ENCODE measurements at regions not wholly inside any gene's neighbourhood (a gene's known extent, or its start where the extent isn't known, plus 50 kb on each side); places are given as distances from the start of the nearest gene placed in this dataset.

GRCh38 chr5:125416055-125416454 lies 669.6 kb upstream of the ZNF608 start:
- Histone ChIP-seq H3K27me3 (ENCODE audit: control insufficient read depth in 1 of 2, insufficient read depth in 2 of 2, low read length in 2 of 2) (no peaks in the 10 kb centered on the region), H3K36me3 (ENCODE audit: control insufficient read depth in 2 of 2, insufficient read depth in 2 of 2, low read length in 2 of 2) (no peaks in the 10 kb centered on the region), H3K9ac (ENCODE audit: low read length in 2 of 2) (no peak overlapping the region), H3K27ac (ENCODE audit: low read length) (no peak overlapping the region), H3K4me3 (ENCODE audit: low read length in 2 of 2) (no peak overlapping the region), H3K4me1 (ENCODE audit: control insufficient read depth, insufficient read depth, low read length) (peaks cover 20% of the 10 kb centered on the region), H3K9me3 (ENCODE audit: control insufficient read depth in 2 of 2, low read length in 2 of 2) (no peaks in the 10 kb centered on the region)

GRCh38 chr5:125421006-125421405 lies 674.6 kb upstream of the ZNF608 start:
- H3K9me3 ChIP-seq (ENCODE audit: control insufficient read depth in 2 of 2, low read length in 2 of 2) = no peaks in the 10 kb centered on the region
- H3K27ac ChIP-seq (ENCODE audit: low read length) = no peak overlapping the region
- no peaks in the 10 kb centered on the region for H3K27me3 ChIP-seq (ENCODE audit: control insufficient read depth in 1 of 2, insufficient read depth in 2 of 2, low read length in 2 of 2)
- no peak overlapping the region for H3K4me3 ChIP-seq (ENCODE audit: low read length in 2 of 2)
- no peaks in the 10 kb centered on the region for H3K4me1 ChIP-seq (ENCODE audit: control insufficient read depth, insufficient read depth, low read length)
- H3K36me3 ChIP-seq (ENCODE audit: control insufficient read depth in 2 of 2, insufficient read depth in 2 of 2, low read length in 2 of 2) = no peaks in the 10 kb centered on the region
- H3K9ac ChIP-seq (ENCODE audit: low read length in 2 of 2) = no peak overlapping the region

DNA sequence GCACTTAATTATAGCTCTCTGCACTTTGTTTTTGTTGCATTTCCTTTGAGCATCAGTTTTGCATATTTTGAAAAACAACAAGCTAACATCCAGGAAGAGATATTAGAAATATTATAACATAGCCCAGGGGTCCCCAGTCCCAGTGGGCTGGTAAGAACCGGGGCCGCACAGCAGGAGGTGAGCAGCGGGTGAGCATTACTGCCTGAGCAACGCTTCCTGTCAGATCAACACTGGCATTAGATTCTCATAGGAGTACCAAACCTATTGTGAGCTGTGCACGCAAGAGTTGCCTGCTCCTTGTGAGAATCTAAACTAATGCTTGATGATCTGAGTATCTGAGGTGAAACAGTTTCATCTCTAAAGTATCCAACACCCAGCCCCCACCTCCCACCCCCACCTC lies 675.9 kb upstream of the ZNF608 start:
- Histone ChIP-seq H3K9me3 (ENCODE audit: control insufficient read depth in 2 of 2, low read length in 2 of 2) (no peaks in the 10 kb centered on the region), H3K36me3 (ENCODE audit: control insufficient read depth in 2 of 2, insufficient read depth in 2 of 2, low read length in 2 of 2) (no peaks in the 10 kb centered on the region), H3K27me3 (ENCODE audit: control insufficient read depth in 1 of 2, insufficient read depth in 2 of 2, low read length in 2 of 2) (no peaks in the 10 kb centered on the region), H3K27ac (ENCODE audit: low read length) (no peak overlapping the region), H3K4me3 (ENCODE audit: low read length in 2 of 2) (no peak overlapping the region), H3K9ac (ENCODE audit: low read length in 2 of 2) (no peak overlapping the region), H3K4me1 (ENCODE audit: control insufficient read depth, insufficient read depth, low read length) (no peaks in the 10 kb centered on the region)

GRCh38 chr5:125424402-125425141 lies 678.1 kb upstream of the ZNF608 start:
- H3K9me3 ChIP-seq (ENCODE audit: control insufficient read depth in 2 of 2, low read length in 2 of 2) = peaks cover 5 to 8% of the 10 kb centered on the region in 2 donors
- no peaks in the 10 kb centered on the region for H3K27me3 ChIP-seq (ENCODE audit: control insufficient read depth in 1 of 2, insufficient read depth in 2 of 2, low read length in 2 of 2)
- no peak overlapping the region for H3K27ac ChIP-seq (ENCODE audit: low read length)
- no peak overlapping the region for H3K9ac ChIP-seq (ENCODE audit: low read length in 2 of 2)
- H3K36me3 ChIP-seq (ENCODE audit: control insufficient read depth in 2 of 2, insufficient read depth in 2 of 2, low read length in 2 of 2) = no peaks in the 10 kb centered on the region
- no peak overlapping the region for H3K4me3 ChIP-seq (ENCODE audit: low read length in 2 of 2)
- no peaks in the 10 kb centered on the region for H3K4me1 ChIP-seq (ENCODE audit: control insufficient read depth, insufficient read depth, low read length)

DNA sequence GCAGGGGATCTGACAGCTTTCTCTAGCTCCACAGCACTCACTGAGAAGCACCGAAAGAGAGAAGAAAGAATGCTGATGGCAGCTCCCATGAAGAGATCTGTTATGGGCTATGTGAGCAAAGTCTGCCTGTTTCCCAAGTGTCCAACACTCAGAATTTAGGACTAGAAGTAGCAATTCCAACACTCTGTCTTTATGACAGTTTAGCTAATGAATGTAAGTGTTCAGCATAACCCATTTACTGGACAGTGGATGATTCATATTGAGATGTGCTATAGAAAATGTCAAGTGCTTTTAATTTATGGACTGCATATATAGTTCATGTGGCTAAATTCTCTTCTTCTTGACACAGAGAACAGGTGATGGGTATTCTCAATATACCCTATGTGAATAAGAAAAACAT lies 683.1 kb upstream of the ZNF608 start:
- H3K27ac ChIP-seq (ENCODE audit: low read length) = no peak overlapping the region
- H3K4me3 ChIP-seq (ENCODE audit: low read length in 2 of 2) = no peak overlapping the region
- H3K27me3 ChIP-seq (ENCODE audit: control insufficient read depth in 1 of 2, insufficient read depth in 2 of 2, low read length in 2 of 2) = no peaks in the 10 kb centered on the region
- H3K9ac ChIP-seq (ENCODE audit: low read length in 2 of 2) = no peak overlapping the region
- H3K36me3 ChIP-seq (ENCODE audit: control insufficient read depth in 2 of 2, insufficient read depth in 2 of 2, low read length in 2 of 2) = no peaks in the 10 kb centered on the region
- peaks cover 5 to 8% of the 10 kb centered on the region in 2 donors for H3K9me3 ChIP-seq (ENCODE audit: control insufficient read depth in 2 of 2, low read length in 2 of 2)
- H3K4me1 ChIP-seq (ENCODE audit: control insufficient read depth, insufficient read depth, low read length) = no peaks in the 10 kb centered on the region

DNA sequence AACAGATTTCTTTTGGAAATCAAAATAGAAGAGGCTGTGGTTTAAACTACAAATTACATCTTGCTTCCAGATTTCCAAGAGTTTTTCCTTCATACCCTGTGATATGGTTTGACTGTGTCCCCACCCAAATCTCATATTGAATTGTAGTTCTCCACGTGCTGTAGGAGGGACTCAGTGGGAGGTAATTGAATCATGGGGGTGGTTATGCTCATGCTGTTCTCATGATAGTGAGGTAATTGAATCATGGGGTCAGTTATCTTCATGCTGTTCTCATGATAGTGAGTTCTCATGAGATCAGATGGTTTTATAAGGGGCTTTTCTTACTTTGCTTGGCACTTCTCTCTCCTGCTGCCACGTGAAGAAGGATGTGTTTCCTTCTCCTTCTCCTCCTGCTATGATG lies 687.0 kb upstream of the ZNF608 start:
- no peak overlapping the region for H3K9ac ChIP-seq (ENCODE audit: low read length in 2 of 2)
- no peak overlapping the region for H3K27ac ChIP-seq (ENCODE audit: low read length)
- H3K9me3 ChIP-seq (ENCODE audit: control insufficient read depth in 2 of 2, low read length in 2 of 2) = peaks cover 0 to 2% of the 10 kb centered on the region in 2 donors
- no peak overlapping the region for H3K4me3 ChIP-seq (ENCODE audit: low read length in 2 of 2)
- no peaks in the 10 kb centered on the region for H3K4me1 ChIP-seq (ENCODE audit: control insufficient read depth, insufficient read depth, low read length)
- no peaks in the 10 kb centered on the region for H3K27me3 ChIP-seq (ENCODE audit: control insufficient read depth in 1 of 2, insufficient read depth in 2 of 2, low read length in 2 of 2)
- no peaks in the 10 kb centered on the region for H3K36me3 ChIP-seq (ENCODE audit: control insufficient read depth in 2 of 2, insufficient read depth in 2 of 2, low read length in 2 of 2)

DNA sequence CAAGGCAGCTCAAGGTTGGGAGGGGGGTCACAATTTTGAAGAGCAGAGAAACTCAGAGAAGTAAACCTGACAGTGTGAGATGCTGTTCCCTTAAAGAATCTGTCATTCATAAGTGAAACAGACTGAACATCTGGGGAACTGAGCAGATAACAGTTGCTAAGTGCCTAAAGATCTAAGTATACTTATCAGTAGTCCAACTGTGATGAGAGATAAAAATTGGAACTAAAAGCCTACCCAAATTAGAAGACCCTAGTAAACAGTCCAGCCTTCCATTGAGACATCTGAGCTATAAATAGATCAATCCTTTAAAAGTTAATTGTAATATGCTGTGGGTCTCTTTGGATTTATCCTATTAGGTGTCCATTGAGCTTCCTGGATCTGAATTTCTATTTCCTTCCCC lies 692.8 kb upstream of the ZNF608 start:
- H3K27me3 ChIP-seq (ENCODE audit: control insufficient read depth in 1 of 2, insufficient read depth in 2 of 2, low read length in 2 of 2) = no peaks in the 10 kb centered on the region
- H3K9ac ChIP-seq (ENCODE audit: low read length in 2 of 2) = no peak overlapping the region
- no peaks in the 10 kb centered on the region for H3K4me1 ChIP-seq (ENCODE audit: control insufficient read depth, insufficient read depth, low read length)
- peaks cover 0 to 11% of the 10 kb centered on the region in 2 donors for H3K9me3 ChIP-seq (ENCODE audit: control insufficient read depth in 2 of 2, low read length in 2 of 2)
- H3K27ac ChIP-seq (ENCODE audit: low read length) = no peak overlapping the region
- no peak overlapping the region for H3K4me3 ChIP-seq (ENCODE audit: low read length in 2 of 2)
- H3K36me3 ChIP-seq (ENCODE audit: control insufficient read depth in 2 of 2, insufficient read depth in 2 of 2, low read length in 2 of 2) = no peaks in the 10 kb centered on the region

DNA sequence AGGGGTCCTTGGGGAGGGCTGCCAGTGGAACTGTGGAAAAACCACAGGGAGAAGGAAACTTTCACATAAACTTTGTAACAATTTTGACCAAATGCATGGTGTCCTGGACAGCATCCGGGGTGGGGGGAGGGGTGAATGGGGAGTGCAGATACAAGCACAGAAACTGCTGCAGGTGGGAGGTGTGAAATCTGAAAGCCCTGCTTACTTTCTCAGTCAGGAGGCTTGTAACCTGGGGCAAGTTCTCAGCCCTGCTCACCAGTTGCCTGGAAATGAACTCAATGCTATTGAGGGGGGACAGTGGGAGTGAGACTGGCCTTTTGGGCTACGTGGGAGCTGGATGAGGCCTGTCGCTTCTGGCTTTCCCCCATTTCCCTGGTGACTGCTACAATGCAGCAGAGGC lies 694.5 kb upstream of the ZNF608 start:
- no peak overlapping the region for H3K4me3 ChIP-seq (ENCODE audit: low read length in 2 of 2)
- no peak overlapping the region for H3K9ac ChIP-seq (ENCODE audit: low read length in 2 of 2)
- H3K4me1 ChIP-seq (ENCODE audit: control insufficient read depth, insufficient read depth, low read length) = no peaks in the 10 kb centered on the region
- H3K27ac ChIP-seq (ENCODE audit: low read length) = no peak overlapping the region
- peaks cover 0 to 11% of the 10 kb centered on the region in 2 donors for H3K9me3 ChIP-seq (ENCODE audit: control insufficient read depth in 2 of 2, low read length in 2 of 2)
- H3K27me3 ChIP-seq (ENCODE audit: control insufficient read depth in 1 of 2, insufficient read depth in 2 of 2, low read length in 2 of 2) = no peaks in the 10 kb centered on the region
- H3K36me3 ChIP-seq (ENCODE audit: control insufficient read depth in 2 of 2, insufficient read depth in 2 of 2, low read length in 2 of 2) = no peaks in the 10 kb centered on the region

DNA sequence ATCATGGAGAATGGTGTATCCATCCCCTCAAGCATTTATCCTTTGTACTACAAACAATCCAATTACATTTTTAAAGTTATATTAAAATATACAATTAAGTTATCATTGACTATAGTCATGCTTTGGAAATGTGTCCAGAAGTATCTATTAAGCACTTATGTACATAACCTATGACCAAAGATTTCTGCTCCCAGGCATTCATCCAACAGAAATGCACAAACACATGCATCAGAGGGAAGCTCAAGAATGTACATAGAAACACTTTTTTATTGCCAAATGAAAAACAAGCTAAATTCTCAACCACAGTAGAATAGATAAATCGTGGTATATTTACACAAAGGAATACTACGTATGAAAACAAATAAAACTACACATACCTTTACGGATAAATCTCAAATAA lies 700.5 kb upstream of the ZNF608 start:
- Histone ChIP-seq H3K4me3 (ENCODE audit: low read length in 2 of 2) (no peak overlapping the region), H3K9me3 (ENCODE audit: control insufficient read depth in 2 of 2, low read length in 2 of 2) (no peaks in the 10 kb centered on the region)

DNA sequence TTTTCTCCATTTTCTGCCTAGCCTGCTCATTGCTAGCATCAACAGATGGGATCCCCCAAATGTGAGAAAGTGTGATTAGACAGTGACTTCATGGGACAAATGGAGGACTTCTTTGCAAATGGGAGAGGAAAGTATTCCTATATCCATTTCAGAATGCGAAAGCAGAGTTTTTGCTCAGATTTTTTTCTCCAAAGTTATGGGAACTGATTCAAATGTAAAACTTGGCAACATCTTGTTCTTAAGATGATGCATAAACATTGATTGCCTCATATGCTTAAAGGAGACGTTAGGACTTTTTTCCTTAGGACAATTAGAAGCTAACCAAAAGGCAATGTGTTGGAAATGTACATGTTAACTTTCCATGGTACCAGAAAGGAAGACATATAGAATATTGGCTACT lies 704.3 kb upstream of the ZNF608 start:
- Histone ChIP-seq H3K9ac (ENCODE audit: low read length in 2 of 2) (no peak overlapping the region), H3K9me3 (ENCODE audit: control insufficient read depth in 2 of 2, low read length in 2 of 2) (no peaks in the 10 kb centered on the region), H3K27me3 (ENCODE audit: control insufficient read depth in 1 of 2, insufficient read depth in 2 of 2, low read length in 2 of 2) (no peaks in the 10 kb centered on the region), H3K4me1 (ENCODE audit: control insufficient read depth, insufficient read depth, low read length) (no peaks in the 10 kb centered on the region), H3K27ac (ENCODE audit: low read length) (no peak overlapping the region), H3K36me3 (ENCODE audit: control insufficient read depth in 2 of 2, insufficient read depth in 2 of 2, low read length in 2 of 2) (no peaks in the 10 kb centered on the region), H3K4me3 (ENCODE audit: low read length in 2 of 2) (no peak overlapping the region)

More for the DNA sequence above, 700.5 kb upstream of the ZNF608 start:
- no peak overlapping the region for H3K9ac ChIP-seq (ENCODE audit: low read length in 2 of 2)
- H3K4me1 ChIP-seq (ENCODE audit: control insufficient read depth, insufficient read depth, low read length) = no peaks in the 10 kb centered on the region
- no peaks in the 10 kb centered on the region for H3K27me3 ChIP-seq (ENCODE audit: control insufficient read depth in 1 of 2, insufficient read depth in 2 of 2, low read length in 2 of 2)
- H3K27ac ChIP-seq (ENCODE audit: low read length) = no peak overlapping the region
- no peaks in the 10 kb centered on the region for H3K36me3 ChIP-seq (ENCODE audit: control insufficient read depth in 2 of 2, insufficient read depth in 2 of 2, low read length in 2 of 2)

GRCh38 chr5:125451622-125452021 lies 705.2 kb upstream of the ZNF608 start:
- no peaks in the 10 kb centered on the region for H3K9me3 ChIP-seq (ENCODE audit: control insufficient read depth in 2 of 2, low read length in 2 of 2)
- H3K9ac ChIP-seq (ENCODE audit: low read length in 2 of 2) = no peak overlapping the region
- H3K27me3 ChIP-seq (ENCODE audit: control insufficient read depth in 1 of 2, insufficient read depth in 2 of 2, low read length in 2 of 2) = no peaks in the 10 kb centered on the region
- no peak overlapping the region for H3K27ac ChIP-seq (ENCODE audit: low read length)
- no peaks in the 10 kb centered on the region for H3K36me3 ChIP-seq (ENCODE audit: control insufficient read depth in 2 of 2, insufficient read depth in 2 of 2, low read length in 2 of 2)
- no peaks in the 10 kb centered on the region for H3K4me1 ChIP-seq (ENCODE audit: control insufficient read depth, insufficient read depth, low read length)
- no peak overlapping the region for H3K4me3 ChIP-seq (ENCODE audit: low read length in 2 of 2)

Measured in stomach smooth muscle (tissue), 2 donors.